ENCODE measurements at regions not wholly inside any gene's neighbourhood (a gene's known extent, or its start where the extent isn't known, plus 50 kb on each side); places are given as distances from the start of the nearest gene placed in this dataset.

GRCh38 chr2:139864821-139865302 lies 1084.7 kb upstream of the NXPH2 start (continued):
- no peak for TF ChIP-seq CHD7 (IDR thresholded peaks at IDR 0.05; ENCODE audit: low read depth, low read length)
- no peak for TF ChIP-seq ZNF124 (CRISPR knock-in tag; IDR thresholded peaks at IDR 0.05)
- no peak for TF ChIP-seq TFAM (CRISPR knock-in tag; conservative IDR thresholded peaks at IDR 0.05)
- no peak for TF ChIP-seq AFF1 (IDR thresholded peaks at IDR 0.05; ENCODE audit: low read depth in 1 of 2, partially characterized antibody in 2 of 2)
- TF ChIP-seq BCLAF1 (IDR thresholded peaks at IDR 0.05; ENCODE audit: borderline replicate concordance in 1 of 2, control insufficient read depth in 1 of 2, low read depth in 2 of 2, low read length in 1 of 2): no peak
- no peak for TF ChIP-seq ESRRA (IDR thresholded peaks at IDR 0.05; ENCODE audit: borderline replicate concordance, low read depth)
- TF ChIP-seq CHD2 (IDR thresholded peaks at IDR 0.05; ENCODE audit: low read depth, low read length): no peak
- no peak for TF ChIP-seq NFXL1 (CRISPR knock-in tag; IDR thresholded peaks at IDR 0.05)
- no peak for TF ChIP-seq HDAC8 (tag; IDR thresholded peaks at IDR 0.05)
